GM19468 (cell line): ENCODE measurements at regions not wholly inside any gene's neighbourhood (a gene's known extent, or its start where the extent isn't known, plus 50 kb on each side); places are given as distances from the start of the nearest gene placed in this dataset.

Source experiments
- ATAC-seq: cut with Tn5 transposase; IDR thresholded peaks from one replicate; pipeline ENCODE4 v1.9.1; 2021; ENCODE audit warnings: mild to moderate bottlenecking, moderate library complexity, moderate number of reproducible peaks; ENCODE audit not compliant: unreplicated experiment; ENCODE audit errors: extremely low read depth

DNA sequence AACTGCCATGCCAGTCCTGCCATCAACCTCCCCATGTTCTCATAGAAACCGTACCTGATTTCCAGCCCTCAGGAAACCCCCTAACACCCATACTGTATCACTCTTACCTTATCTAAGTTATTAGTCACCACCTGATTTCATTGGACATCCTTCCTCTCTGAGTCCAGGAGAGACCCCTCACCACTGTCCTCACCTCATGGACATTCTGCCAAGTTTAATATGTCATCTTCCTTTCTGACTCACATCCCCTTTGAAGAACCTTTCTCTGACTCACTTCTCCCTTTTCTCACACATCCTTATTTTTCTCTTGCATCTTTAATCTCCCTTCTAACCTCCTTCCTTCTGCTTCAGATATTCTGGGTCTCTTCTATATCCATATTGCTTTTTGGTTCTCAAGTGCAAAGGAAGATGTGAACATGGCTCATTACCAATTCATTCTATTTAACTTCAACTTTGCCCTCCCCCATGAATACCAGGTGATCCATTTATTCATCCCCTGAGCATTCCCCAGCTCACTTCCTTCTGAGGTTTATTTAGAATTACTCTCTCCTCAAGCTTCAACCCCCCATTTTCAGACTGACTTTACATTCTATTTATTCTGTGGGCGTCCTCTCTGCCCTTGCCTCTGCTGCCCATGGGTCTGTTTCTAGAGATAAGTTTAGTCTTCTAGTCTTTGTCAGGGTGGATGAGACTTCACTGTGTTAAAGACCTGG lies 206.8 kb upstream of the ESRRG start:
- ATAC-seq, result no peak

DNA sequence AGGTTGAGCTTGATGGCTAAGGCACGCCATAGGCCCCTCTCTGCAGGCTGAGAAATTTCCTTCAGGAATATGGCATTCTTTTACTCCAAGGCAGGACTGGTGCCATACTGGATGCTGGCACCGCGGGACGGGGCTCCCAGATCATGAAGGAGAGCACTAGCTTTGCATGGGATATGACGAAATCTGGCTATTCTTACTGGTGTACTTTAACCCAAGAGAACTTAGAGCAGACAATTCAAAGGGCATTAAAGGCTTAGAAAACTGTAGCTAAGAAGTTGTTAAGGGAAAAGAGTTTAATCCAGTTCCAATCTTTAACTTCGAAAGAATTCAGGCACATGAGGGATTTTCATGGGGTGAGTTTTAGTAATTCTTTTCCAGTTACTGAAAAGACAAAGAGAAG lies 204.4 kb upstream of the ESRRG start:
- ATAC-seq, result no peak

DNA sequence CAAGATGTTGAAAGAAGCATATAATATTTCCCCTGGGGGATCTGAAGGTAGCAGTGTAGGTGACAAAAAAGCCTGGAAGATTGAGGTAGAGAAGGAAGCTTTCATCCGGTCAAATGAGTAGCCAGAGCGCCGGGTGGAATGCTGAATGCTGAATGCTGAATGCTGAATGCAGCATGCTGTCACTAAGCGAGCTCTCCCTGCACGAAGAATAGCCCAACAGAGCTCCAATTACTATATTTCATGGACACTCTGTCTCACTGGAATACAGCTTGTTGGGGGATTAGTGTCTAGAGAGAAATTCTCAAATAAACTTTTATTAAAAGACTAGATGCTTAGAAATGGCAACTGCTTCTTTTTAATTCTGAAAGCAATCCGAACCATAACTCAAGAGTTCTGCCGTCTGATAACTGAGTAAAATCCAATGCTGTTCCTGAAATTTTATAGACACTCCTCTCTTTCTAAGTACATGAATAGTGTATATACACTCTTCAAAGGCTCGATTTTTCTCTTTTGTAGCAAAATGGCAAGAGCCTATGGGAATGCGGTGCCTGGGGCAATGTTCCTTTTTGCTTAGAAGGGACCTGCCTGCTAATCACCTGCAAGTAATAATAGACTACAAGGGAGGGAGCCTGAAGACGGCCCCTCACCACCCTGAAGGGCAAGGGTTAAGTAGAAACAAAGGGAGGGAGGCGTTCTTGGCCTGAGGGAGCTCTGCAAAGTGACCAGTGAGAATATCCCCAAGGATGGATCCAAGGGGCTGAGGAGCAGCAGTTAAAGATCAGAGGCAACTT lies 203.7 kb upstream of the ESRRG start:
- ATAC-seq, result no peak

DNA sequence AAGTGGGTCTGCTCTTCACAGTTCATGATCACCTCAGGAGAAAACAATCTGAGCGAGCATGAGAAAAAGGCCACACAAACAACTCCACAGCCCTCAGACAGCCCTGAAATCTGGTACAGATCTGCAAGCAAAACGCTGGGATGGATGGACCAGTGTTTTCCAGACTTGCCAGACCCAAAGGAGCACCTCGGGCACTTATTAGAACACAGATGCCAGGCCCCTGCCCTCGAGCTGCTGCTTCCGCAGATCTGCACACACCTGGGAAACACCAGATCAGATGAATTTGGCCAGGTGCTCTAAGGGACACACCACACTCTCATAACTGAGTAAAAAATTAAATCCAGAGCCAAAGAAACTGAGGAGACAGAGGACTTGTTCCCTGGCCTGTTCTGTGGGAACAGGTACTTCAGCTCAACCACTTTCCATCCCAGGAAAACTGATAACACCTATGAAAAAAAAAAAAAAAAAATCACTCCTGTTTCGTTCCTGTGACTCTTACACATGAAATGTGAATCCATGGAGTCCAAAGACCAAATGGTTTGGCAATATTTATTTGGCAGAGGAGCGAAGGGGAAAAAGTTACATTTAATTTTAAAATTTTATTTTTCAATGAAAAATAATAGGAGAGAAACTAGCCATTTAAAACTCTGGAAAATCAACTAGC lies 202.9 kb upstream of the ESRRG start:
- ATAC-seq, result no peak

DNA sequence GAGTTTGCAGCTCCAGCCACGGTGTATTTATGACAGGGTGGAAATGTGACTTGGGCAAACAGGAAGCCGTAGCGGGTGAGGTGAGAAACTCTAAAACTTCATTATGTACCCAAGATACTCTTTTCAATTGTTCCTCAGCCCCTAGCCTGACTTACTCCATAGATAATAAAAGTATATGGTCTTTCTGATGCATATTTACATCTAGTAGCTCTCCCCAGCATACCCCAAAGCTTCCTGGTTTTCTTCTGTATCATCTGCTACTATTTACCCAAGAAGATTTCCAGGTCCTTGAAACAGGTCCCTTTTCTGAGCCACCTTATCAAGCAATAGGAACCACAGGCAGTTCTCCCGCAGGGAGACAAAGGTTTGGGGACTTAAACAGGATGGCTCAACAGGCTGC lies 201.5 kb upstream of the ESRRG start:
- ATAC-seq, result no peak

DNA sequence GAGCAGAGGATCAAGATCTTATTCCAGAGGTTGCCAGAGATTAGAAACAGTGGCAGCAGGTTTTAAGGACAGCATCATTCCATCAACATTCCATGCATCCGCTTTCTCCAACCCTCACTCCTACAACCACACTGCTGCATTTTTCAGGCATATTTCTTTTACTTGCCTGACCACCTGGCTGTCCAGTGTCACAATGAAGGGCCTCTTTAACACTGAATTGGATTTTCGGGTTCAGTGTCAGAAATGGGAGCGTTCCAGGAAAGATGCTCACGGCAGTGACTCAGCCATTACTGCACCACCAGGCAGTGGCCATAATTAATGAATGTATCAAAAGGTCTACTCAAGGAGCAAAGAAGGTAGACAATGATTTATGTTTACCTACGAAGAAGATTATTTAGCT lies 200.4 kb upstream of the ESRRG start:
- ATAC-seq, result no peak

DNA sequence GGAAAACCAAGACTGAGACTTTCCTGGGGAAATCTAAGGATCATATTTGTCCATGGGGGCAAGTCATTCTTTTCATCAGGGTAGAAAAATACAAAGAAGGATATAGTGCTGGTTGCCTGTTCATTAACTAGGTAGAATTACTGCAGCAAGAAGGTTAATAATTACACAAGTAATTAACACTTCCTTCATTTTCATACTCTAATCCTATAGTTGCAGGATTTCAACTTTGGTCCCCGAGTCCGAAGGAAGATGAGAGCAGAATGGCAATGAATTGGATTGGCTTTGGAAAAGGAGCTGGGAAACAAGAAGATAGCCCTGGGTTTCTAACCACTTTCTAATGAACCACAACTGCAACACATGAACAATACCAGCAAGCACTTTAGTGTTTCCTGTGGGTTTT lies 199.2 kb upstream of the ESRRG start:
- no peak for ATAC-seq

DNA sequence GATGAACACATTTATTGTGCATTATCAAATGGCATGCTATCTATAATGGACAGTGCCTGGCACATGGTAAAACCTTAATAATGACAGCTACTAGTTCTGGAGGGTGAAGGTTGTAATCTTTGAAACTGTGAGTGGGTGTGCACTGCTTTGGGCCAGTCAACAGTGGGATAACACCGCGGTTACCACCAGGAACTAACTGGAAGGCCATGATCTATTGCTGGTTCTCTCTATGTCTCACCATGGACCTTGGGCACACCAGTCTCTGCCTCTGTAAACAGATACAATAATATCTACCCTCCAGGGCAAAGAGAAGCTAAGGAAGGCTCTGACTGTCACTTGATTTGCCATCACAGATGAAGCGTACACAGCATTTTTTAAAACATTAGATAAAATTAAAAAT lies 198.6 kb upstream of the ESRRG start:
- no peak for ATAC-seq

DNA sequence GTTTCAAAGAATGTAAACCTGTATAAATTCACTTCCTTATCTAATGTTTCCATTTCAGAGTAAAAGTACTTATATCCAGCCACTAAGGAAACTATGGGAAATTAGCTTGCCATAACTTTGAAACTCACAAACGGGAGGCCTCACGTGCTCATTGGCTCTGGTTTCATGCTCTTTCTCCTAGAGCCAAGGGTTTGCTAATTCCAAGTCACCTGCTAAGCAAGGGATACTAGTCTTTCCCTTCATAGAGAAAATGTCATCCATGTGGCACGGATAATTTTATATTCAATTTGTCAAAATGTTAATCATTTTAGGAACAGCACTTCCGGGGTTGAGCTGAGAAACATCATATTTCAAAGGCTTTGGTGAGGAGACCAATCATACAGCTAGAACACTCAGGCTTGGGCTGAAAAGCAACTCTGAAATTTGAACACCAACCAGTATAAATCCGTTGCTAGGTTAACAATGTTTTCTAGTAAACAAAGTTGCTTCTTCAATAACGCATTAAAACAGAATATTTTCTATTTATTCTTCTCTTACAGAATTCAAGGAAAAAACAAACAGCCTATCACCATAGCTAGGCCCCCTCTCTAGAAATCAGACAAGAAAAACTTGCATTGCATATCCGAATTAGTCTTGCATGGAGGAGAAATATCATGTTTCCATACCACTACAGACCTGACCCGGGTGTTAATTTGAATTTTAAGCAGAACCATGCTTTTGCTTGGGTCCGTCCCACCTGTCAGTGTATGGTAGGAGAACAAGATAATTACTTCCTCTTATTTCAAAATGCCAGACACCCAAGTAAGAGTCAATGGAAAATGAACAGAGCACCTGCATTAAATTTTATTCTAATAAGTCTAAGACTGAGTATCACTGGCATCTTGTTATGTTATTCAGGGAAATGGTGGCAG lies 196.1 kb upstream of the ESRRG start:
- ATAC-seq, result no peak

DNA sequence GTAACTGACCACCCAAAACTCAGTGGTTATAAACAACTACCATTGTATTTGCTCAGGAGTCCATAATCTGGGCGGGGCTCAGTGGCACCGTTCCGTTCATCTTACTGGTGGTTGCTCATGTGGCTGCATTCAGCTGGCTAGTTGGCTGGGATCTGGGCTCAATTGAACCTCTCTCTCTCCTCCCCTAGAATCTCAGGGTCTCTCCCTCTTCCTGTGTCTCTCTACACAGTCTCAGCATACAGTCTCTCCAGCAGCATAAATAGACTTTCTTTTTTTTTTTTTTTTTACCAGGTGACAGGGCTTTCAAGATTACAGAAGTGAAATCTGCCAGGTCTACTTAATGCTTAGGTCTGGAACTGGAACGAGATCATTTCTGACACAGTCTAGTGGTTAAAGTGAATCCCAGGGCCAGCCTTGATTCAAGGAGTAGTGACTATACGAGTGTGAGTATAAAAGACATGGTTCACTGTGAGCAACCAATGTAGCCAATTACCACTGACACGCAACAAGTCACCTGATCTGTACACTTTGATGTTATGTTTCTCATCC lies 193.7 kb upstream of the ESRRG start:
- no peak for ATAC-seq

DNA sequence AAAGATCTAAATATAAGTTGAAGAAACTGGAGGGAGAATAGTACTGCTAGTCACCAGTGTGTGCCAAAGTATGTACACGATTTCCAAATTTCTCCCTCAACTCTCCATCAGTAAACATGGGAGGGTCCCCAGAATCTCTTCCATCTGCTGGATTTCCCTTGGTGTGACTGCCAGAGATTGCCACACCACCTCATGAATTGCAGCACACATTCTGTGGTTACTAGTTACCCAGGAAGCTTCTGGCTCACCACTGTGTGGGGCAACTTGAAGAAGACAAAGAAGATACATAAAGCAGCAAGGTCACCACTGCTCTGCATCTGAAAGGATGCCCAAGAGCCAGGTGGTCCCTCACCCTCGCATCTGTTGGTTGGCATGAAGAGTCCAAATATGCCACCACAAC lies 191.7 kb upstream of the ESRRG start:
- ATAC-seq, result no peak

DNA sequence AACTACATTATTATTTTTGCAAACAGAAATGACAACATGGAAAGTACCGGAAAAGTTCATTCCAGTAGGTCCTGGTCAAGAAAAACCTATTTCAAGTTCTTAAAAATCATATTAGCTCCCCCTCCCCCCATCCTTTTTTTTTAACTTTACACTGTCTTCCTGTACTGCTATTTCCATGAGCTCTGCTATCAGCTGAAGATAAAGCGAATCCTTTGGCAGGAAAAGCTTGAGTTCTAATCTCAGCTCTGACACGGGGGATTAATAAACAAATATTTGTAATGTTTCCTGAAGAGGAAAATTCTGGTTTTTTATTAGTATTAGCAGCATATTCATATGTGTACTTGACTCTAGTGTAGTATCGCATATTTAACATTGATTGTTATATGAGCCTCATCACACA lies 190.7 kb upstream of the ESRRG start:
- no peak for ATAC-seq

DNA sequence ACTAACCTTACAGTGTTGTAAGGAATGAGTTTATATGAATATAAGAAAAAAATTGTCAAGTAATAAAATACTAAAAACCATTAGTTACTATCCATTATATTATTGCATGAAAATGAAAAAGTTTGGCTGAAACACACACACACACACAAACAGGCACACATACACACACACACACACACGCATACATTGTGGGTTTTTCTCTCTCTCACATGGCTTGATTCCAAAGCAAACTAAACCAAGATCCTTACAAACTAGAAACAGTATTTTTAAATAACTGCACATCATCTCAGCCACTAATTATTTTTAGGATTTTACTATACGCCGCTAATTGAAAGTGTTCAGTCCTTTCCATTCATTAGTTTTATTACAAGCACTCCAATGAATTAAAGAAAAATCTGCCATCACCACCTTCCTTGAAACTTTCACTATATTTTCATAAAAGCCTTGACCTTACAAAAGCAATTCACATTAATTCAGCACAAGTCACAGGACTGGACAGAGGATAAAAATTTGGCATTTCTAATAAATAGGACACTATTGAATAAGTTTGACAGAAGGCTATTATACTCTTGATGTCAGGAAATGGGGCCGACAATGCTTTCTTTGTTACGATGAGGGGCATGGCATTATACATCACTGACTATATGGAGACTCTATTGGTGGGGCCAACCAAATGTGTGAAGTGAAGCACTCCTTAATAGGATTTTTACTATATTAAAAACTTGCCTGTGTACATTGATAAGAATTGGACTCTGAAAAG lies 187.0 kb upstream of the ESRRG start:
- no peak for ATAC-seq

DNA sequence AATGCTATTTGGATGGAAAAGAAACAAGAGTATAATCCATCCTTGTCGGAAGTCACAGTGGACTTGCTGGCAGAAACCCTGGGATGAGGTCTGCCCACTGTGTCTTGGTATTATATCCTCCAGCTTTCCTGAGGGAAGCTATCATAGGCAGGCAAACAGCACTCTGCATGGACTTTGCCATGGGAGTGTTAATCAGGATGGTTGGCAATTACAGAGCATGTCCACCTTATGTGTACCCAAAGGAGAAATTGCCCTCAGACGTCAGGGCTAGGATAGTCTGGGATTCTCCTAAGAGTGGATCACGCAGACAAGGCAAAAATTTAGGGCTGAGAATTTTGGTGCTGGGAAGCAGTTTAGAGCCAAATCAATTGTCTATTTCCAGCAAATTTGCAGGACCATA lies 184.9 kb upstream of the ESRRG start:
- no peak for ATAC-seq

DNA sequence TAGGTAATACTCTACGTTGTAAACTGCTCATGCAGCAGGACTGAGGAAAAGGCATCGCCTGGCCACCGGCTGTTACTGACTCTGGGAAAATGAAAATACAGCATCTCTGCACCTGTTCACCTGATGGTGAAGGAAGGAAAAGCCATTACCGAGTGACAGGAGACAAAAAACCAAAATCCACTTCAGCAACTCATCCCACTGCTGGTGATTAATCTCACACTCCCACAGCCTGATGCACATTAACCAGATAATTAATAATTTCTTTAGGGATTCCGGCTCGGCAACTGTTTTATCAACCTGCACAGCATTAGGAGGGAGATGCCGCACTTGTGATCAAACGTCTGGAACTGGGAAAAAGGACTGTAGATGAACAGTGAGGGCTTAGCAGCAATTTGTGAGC lies 183.9 kb upstream of the ESRRG start:
- ATAC-seq, result no peak

DNA sequence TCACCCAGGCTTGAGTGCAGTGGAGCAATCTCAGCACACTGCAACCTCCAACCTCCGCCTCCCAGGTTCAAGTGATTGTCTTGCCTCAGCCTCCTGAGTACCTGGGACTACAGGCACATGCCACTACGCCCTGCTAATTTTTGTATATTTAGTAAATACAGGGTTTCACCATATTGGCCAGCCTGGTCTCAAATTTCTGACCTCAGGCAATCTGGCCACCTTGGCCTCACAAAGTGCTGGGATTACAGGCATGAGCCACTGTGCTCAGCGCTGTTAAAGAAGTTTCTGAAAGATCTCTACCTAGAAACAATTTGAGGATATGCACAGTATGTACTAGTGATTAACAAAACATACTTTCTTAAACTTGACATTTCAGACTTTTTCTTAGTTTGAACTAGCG lies 182.6 kb upstream of the ESRRG start:
- ATAC-seq, result no peak

DNA sequence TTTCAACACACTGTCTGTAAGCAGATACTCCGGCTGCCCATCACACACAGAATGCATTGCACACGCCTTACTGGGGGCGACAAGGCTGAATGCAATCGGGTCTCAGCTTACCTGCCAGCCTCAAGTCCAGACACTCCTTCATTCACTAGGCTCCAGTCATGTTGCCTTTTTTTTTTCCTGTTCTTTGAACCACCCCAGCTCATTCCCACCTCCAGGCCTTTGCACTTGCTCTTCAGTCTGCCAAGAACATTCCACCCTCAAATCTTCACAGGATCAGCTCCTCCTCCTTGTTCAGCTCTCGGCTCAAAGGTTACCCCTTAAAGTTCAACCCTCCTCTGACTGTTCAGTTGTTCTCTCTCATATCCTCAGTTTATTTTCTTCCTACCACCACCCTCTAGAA lies 181.9 kb upstream of the ESRRG start:
- ATAC-seq, result no peak

DNA sequence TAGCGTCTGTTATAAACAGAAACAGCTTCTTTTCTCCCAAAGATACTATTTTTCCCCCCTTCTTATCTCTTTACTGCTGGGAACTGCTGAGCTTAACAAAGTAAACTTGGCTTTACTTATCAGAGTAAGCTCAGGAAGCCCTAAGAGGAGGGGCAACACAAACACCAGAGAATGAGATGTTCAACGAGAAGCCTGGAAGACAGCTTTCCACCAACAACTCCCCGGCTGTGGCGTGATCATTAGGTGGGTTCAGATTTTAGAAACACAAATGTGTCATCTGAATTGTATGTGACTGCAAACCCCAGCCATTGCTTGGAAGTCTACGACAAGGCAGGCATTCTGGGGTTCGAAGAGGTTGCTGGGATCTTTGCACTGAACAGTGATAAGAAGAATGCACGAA lies 181.2 kb upstream of the ESRRG start:
- no peak for ATAC-seq

DNA sequence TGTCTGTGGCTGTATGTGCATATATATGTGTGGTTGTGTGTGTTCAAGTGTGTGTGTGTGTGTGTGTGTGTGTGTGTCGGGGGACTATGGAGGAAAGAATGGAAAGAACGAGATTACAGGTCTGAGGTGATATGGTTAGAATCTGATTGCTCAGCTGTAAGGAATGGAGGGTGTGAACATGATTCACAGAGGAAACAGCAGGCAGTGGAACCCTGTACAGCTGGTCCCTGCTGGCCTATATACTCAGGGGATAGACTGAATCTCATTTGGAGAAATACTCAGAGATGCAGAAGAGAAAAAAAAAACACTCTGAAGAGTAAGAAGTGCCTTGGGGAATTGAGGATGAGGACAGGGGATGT lies 180.1 kb upstream of the ESRRG start:
- no peak for ATAC-seq
